Astrocyte (in vitro differentiated cells and primary cell): ENCODE measurements at regions not wholly inside any gene's neighbourhood (a gene's known extent, or its start where the extent isn't known, plus 50 kb on each side); places are given as distances from the start of the nearest gene placed in this dataset.

ENCODE experiments used
- DNase-seq: peaks from one replicate; pipeline ENCODE4 v3.0.0-alpha.2; 2010; ENCODE audit warnings: low read depth
- FAIRE-seq: peaks from 2 replicates; lab custom pipeline; 2011; peaks lifted over from hg19 to GRCh38; lab: Jason Lieb, UNC
- H2AFZ ChIP-seq: 2 replicates; pipeline ENCODE4 v1.6.0; 2012; ENCODE audit warnings: low read depth, low read length, inconsistent platforms
- H3K27ac ChIP-seq: 2 replicates; pipeline ENCODE4 v1.5.1; 2011; ENCODE audit warnings: low read depth, low read length, inconsistent platforms
- H3K27me3 ChIP-seq: 2 replicates; pipeline ENCODE4 v1.6.0; 2011; ENCODE audit warnings: low read length, inconsistent platforms; ENCODE audit not compliant: insufficient read depth
- H3K36me3 ChIP-seq: 2 replicates; pipeline ENCODE4 v1.5.1; 2011; ENCODE audit warnings: low read length, inconsistent platforms; ENCODE audit not compliant: insufficient read depth
- H3K4me1 ChIP-seq: 2 replicates; pipeline ENCODE4 v1.5.1; 2011; ENCODE audit warnings: low read length, inconsistent platforms; ENCODE audit not compliant: insufficient read depth
- H3K4me2 ChIP-seq: 2 replicates; pipeline ENCODE4 v1.6.0; 2012; ENCODE audit warnings: low read length, inconsistent platforms
- H3K4me3 ChIP-seq: 2 replicates; pipeline ENCODE4 v1.5.1; 2011; ENCODE audit warnings: low read depth, mild to moderate bottlenecking, low read length, inconsistent platforms; ENCODE audit not compliant: insufficient read depth
- H3K79me2 ChIP-seq: 2 replicates; pipeline ENCODE4 v1.6.0; 2012; ENCODE audit warnings: mild to moderate bottlenecking, low read length, inconsistent platforms; ENCODE audit not compliant: insufficient read depth
- H3K9ac ChIP-seq: 2 replicates; pipeline ENCODE4 v1.6.0; 2012; ENCODE audit warnings: mild to moderate bottlenecking, low read length, inconsistent platforms
- H3K9me3 ChIP-seq: 2 replicates; pipeline ENCODE4 v1.5.1; 2012; ENCODE audit warnings: low read depth, mild to moderate bottlenecking, low read length, inconsistent platforms; ENCODE audit not compliant: insufficient read depth
- H4K20me1 ChIP-seq: 2 replicates; pipeline ENCODE4 v1.6.0; 2012; ENCODE audit warnings: low read length, inconsistent platforms; ENCODE audit not compliant: insufficient read depth
- H3K27ac Mint-ChIP-seq: one replicate; pipeline ENCODE4 v1.8.0; 2021; ENCODE audit warnings: mild to moderate bottlenecking, mixed read lengths; ENCODE audit not compliant: unreplicated experiment
- H3K27me3 Mint-ChIP-seq: one replicate; pipeline ENCODE4 v1.8.0; 2021; ENCODE audit warnings: low read depth, mixed read lengths; ENCODE audit not compliant: unreplicated experiment
- H3K36me3 Mint-ChIP-seq: one replicate; pipeline ENCODE4 v1.8.0; 2021; ENCODE audit warnings: low read depth, mixed read lengths; ENCODE audit not compliant: unreplicated experiment
- H3K4me1 Mint-ChIP-seq: one replicate; pipeline ENCODE4 v1.8.0; 2021; ENCODE audit warnings: low read depth, mixed read lengths; ENCODE audit not compliant: unreplicated experiment
- H3K4me3 Mint-ChIP-seq: one replicate; pipeline ENCODE4 v1.8.0; 2021; ENCODE audit warnings: mild to moderate bottlenecking, moderate library complexity, mixed read lengths; ENCODE audit not compliant: unreplicated experiment
- H3K9me3 Mint-ChIP-seq: one replicate; pipeline ENCODE4 v1.8.0; 2021; ENCODE audit warnings: mild to moderate bottlenecking, mixed read lengths; ENCODE audit not compliant: unreplicated experiment
- EZH2 ChIP-seq: IDR thresholded peaks from 2 replicates; pipeline ENCODE4 v1.6.1; 2012; ENCODE audit warnings: mild to moderate bottlenecking, low read length, inconsistent platforms; ENCODE audit not compliant: insufficient read depth
- TF ChIP-seq, protein P1 (sequence below): IDR thresholded peaks from 2 replicates; pipeline ENCODE4 v1.5.1; 2011; ENCODE audit warnings: low read depth, mild to moderate bottlenecking, inconsistent platforms, low read length, moderate library complexity; ENCODE audit not compliant: insufficient read depth

DNA sequence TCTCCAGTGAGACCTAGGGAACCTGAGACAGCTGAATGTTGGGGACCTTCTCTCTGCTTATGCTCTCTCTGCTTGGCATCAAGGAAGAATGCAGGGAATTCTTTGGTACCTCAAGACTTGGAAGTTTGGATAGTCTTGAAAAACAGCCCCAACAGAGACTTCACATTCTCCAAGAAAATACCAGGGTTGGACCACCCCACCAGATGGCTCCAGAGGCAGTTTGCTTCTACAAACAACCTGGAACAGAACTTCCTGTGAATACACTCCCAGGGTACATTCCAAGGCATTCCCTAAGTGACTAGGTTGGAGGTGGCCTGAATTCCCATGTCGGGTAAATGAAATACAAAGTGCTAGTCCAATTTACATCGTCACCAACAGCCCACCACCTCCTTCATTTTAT lies 314.4 kb downstream of the PMP22 start:
- Histone ChIP-seq H3K4me3 (no peak overlapping the region), H3K4me1 (no peaks in the 10 kb centered on the region)
- peak overlapping the region; percentile 84 for H3K27ac Mint-ChIP-seq

DNA sequence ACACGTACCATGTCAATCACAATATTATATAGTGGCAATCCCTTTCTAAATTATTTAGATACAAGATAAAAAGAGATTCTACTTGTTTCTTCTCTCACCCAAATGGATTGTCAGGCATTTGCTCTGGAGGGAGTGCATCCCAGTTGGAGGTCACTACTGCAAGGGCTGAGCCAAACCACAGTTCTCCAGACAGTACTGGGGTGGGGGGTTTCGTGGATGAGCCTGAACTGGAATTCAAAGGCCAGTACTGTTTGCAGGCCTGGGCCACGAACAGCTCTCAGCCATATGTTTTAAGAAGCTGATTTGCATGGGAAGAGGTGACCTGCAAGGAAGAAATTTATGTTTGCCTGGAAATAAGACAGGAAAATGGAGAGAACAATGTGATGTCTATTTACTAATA lies 314.9 kb downstream of the PMP22 start:
- Mint-ChIP-seq H3K27ac (peak overlapping the region; percentile 84), H3K36me3 (no peaks in the 10 kb centered on the region), H3K4me3 (no peak overlapping the region), H3K4me1 (peaks cover 26% of the 10 kb centered on the region), H3K27me3 (no peaks in the 10 kb centered on the region), H3K9me3 (peaks cover 6% of the 10 kb centered on the region)
- Histone ChIP-seq H3K27ac (no peak overlapping the region), H3K36me3 (no peaks in the 10 kb centered on the region), H3K4me1 (no peaks in the 10 kb centered on the region), H4K20me1 (no peaks in the 10 kb centered on the region), H3K9ac (no peak overlapping the region), H3K9me3 (peaks cover 2% of the 10 kb centered on the region), H3K4me3 (no peak overlapping the region), H3K27me3 (no peaks in the 10 kb centered on the region), H3K4me2 (no peak overlapping the region), H3K79me2 (no peaks in the 10 kb centered on the region), H2AFZ (no peak overlapping the region)
- no peak for DNase-seq
- FAIRE-seq, result no peak
- TF ChIP-seq, protein P1, sequence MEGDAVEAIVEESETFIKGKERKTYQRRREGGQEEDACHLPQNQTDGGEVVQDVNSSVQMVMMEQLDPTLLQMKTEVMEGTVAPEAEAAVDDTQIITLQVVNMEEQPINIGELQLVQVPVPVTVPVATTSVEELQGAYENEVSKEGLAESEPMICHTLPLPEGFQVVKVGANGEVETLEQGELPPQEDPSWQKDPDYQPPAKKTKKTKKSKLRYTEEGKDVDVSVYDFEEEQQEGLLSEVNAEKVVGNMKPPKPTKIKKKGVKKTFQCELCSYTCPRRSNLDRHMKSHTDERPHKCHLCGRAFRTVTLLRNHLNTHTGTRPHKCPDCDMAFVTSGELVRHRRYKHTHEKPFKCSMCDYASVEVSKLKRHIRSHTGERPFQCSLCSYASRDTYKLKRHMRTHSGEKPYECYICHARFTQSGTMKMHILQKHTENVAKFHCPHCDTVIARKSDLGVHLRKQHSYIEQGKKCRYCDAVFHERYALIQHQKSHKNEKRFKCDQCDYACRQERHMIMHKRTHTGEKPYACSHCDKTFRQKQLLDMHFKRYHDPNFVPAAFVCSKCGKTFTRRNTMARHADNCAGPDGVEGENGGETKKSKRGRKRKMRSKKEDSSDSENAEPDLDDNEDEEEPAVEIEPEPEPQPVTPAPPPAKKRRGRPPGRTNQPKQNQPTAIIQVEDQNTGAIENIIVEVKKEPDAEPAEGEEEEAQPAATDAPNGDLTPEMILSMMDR, result no peak
- TF ChIP-seq EZH2, result no peak

More for the DNA sequence above, 314.4 kb downstream of the PMP22 start:
- no peaks in the 10 kb centered on the region for H3K27me3 Mint-ChIP-seq
- no peak for DNase-seq
- no peaks in the 10 kb centered on the region for H4K20me1 ChIP-seq
- H3K27me3 ChIP-seq, result no peaks in the 10 kb centered on the region
- no peaks in the 10 kb centered on the region for H3K79me2 ChIP-seq
- no peak overlapping the region for H2AFZ ChIP-seq
- H3K4me3 Mint-ChIP-seq, result no peak overlapping the region
- H3K27ac ChIP-seq, result no peak overlapping the region
- H3K4me1 Mint-ChIP-seq, result peaks cover 26% of the 10 kb centered on the region
- H3K9ac ChIP-seq, result no peak overlapping the region
- peaks cover 6% of the 10 kb centered on the region for H3K9me3 Mint-ChIP-seq
- H3K9me3 ChIP-seq, result peaks cover 2% of the 10 kb centered on the region
- no peaks in the 10 kb centered on the region for H3K36me3 ChIP-seq
- FAIRE-seq, result no peak
- TF ChIP-seq, protein P1, result no peak
- no peak for TF ChIP-seq EZH2
- no peaks in the 10 kb centered on the region for H3K36me3 Mint-ChIP-seq
- no peak overlapping the region for H3K4me2 ChIP-seq

GRCh38 chr17:14947671-14948070 lies 317.5 kb downstream of the PMP22 start:
- Histone ChIP-seq H2AFZ (no peak overlapping the region), H3K9me3 (peaks cover 2% of the 10 kb centered on the region)
- FAIRE-seq, result no peak

More at GRCh38 chr17:14947671-14948070, 317.5 kb downstream of the PMP22 start:
- peaks cover 20% of the 10 kb centered on the region for H3K4me1 Mint-ChIP-seq
- Histone ChIP-seq H3K36me3 (no peaks in the 10 kb centered on the region), H3K4me2 (no peak overlapping the region), H3K27me3 (no peaks in the 10 kb centered on the region), H3K4me3 (no peak overlapping the region), H3K9ac (no peak overlapping the region), H3K27ac (no peak overlapping the region), H3K79me2 (no peaks in the 10 kb centered on the region), H3K4me1 (no peaks in the 10 kb centered on the region), H4K20me1 (no peaks in the 10 kb centered on the region)
- TF ChIP-seq EZH2, result no peak
- TF ChIP-seq, protein P1, result no peak
- DNase-seq, result no peak
- no peaks in the 10 kb centered on the region for H3K27me3 Mint-ChIP-seq
- no peaks in the 10 kb centered on the region for H3K36me3 Mint-ChIP-seq
- H3K27ac Mint-ChIP-seq, result no peak overlapping the region
- peaks cover 6% of the 10 kb centered on the region for H3K9me3 Mint-ChIP-seq
- H3K4me3 Mint-ChIP-seq, result no peak overlapping the region
